ENCODE measurements at regions not wholly inside any gene's neighbourhood (a gene's known extent, or its start where the extent isn't known, plus 50 kb on each side); places are given as distances from the start of the nearest gene placed in this dataset.
"Not testable (repeated sequence)": the region's sequence is repeated elsewhere in the genome, so short reads cannot be mapped to it uniquely, and the experiment has no call there.

- no peak for TF ChIP-seq CTCF (IDR thresholded peaks at IDR 0.05)
- H3K27me3 Mint-ChIP-seq, result no peaks in the 10 kb centered on the region
- H3K4me1 Mint-ChIP-seq (ENCODE audit: low read depth), result no peaks in the 10 kb centered on the region
- CTCF ChIA-PET, result no interaction called here
- DNase-seq, result no peak
- H3K4me3 Mint-ChIP-seq, result no peak overlapping the region
- ATAC-seq, result no peak
- H3K27ac Mint-ChIP-seq, result no peak overlapping the region
- H3K36me3 Mint-ChIP-seq (ENCODE audit: low read depth), result no peaks in the 10 kb centered on the region
- intact Hi-C loops (cut with micrococcal nuclease), result no loop called here
- POLR2A ChIA-PET, result no interaction called here
- H3K9me3 Mint-ChIP-seq, result no peaks in the 10 kb centered on the region
Observed at GRCh38 chr10:21387868-21388267, 137.6 kb downstream of the SKIDA1 start.

GRCh38 chr10:21385996-21386585 lies 139.4 kb downstream of the SKIDA1 start:
- no peak for TF ChIP-seq CTCF (IDR thresholded peaks at IDR 0.05)
- ATAC-seq, result no peak
- POLR2A ChIA-PET, result no interaction called here

GRCh38 chr10:21385536-21385935 lies 139.9 kb downstream of the SKIDA1 start:
- ATAC-seq, result no peak
- no peak for DNase-seq
- Mint-ChIP-seq H3K9me3 (no peaks in the 10 kb centered on the region), H3K4me1 (ENCODE audit: low read depth) (no peaks in the 10 kb centered on the region), H3K4me3 (no peak overlapping the region), H3K27me3 (no peaks in the 10 kb centered on the region), H3K27ac (no peak overlapping the region), H3K36me3 (ENCODE audit: low read depth) (no peaks in the 10 kb centered on the region)
- POLR2A ChIA-PET, result no interaction called here
- TF ChIP-seq CTCF (IDR thresholded peaks at IDR 0.05), result no peak
- intact Hi-C loops (cut with micrococcal nuclease), result no loop called here
- CTCF ChIA-PET, result no interaction called here

More at GRCh38 chr10:21385996-21386585, 139.4 kb downstream of the SKIDA1 start:
- Mint-ChIP-seq H3K9me3 (no peaks in the 10 kb centered on the region), H3K36me3 (ENCODE audit: low read depth) (no peaks in the 10 kb centered on the region), H3K4me3 (no peak overlapping the region), H3K27me3 (no peaks in the 10 kb centered on the region), H3K4me1 (ENCODE audit: low read depth) (no peaks in the 10 kb centered on the region), H3K27ac (no peak overlapping the region)
- no peak for DNase-seq
- intact Hi-C loops (cut with micrococcal nuclease), result no loop called here
- CTCF ChIA-PET, result no interaction called here

GRCh38 chr10:21379143-21379542 lies 146.3 kb downstream of the SKIDA1 start:
- Mint-ChIP-seq H3K36me3 (ENCODE audit: low read depth) (no peaks in the 10 kb centered on the region), H3K27ac (no peak overlapping the region), H3K9me3 (peaks cover 4% of the 10 kb centered on the region), H3K27me3 (no peaks in the 10 kb centered on the region), H3K4me3 (no peak overlapping the region), H3K4me1 (ENCODE audit: low read depth) (no peaks in the 10 kb centered on the region)
- TF ChIP-seq CTCF (IDR thresholded peaks at IDR 0.05), result no peak
- no peak for ATAC-seq
- CTCF ChIA-PET, result no interaction called here
- intact Hi-C loops (cut with micrococcal nuclease), result no loop called here
- no peak for DNase-seq
- POLR2A ChIA-PET, result no interaction called here

- H3K27me3 Mint-ChIP-seq; DNase-seq; ATAC-seq; CTCF ChIA-PET; H3K27ac Mint-ChIP-seq; H3K36me3 Mint-ChIP-seq (ENCODE audit: low read depth); H3K9me3 Mint-ChIP-seq; H3K4me1 Mint-ChIP-seq (ENCODE audit: low read depth); intact Hi-C loops (cut with micrococcal nuclease); POLR2A ChIA-PET; H3K4me3 Mint-ChIP-seq: not testable (repeated sequence)
Observed at GRCh38 chr10:21375274-21375673, 150.2 kb downstream of the SKIDA1 start.

GRCh38 chr10:21373881-21374280 lies 151.6 kb downstream of the SKIDA1 start:
- H3K9me3 Mint-ChIP-seq; H3K36me3 Mint-ChIP-seq (ENCODE audit: low read depth); H3K4me1 Mint-ChIP-seq (ENCODE audit: low read depth); H3K27me3 Mint-ChIP-seq; intact Hi-C loops (cut with micrococcal nuclease); H3K27ac Mint-ChIP-seq; ATAC-seq; POLR2A ChIA-PET; DNase-seq; H3K4me3 Mint-ChIP-seq; CTCF ChIA-PET: not testable (repeated sequence)
